T-helper 1 cell treated with Interleukin-12 subunit alpha and Interleukin-12 subunit beta and Interleukin-4 antibody, amounts not matched to agents 30 ng/mL and 1 ng/mL, for 36 hours (primary cell): ENCODE measurements at regions not wholly inside any gene's neighbourhood (a gene's known extent, or its start where the extent isn't known, plus 50 kb on each side); places are given as distances from the start of the nearest gene placed in this dataset.

Experiments
- intact Hi-C: fragments of 100-400 bp; cut with micrococcal nuclease; formaldehyde crosslinking; loops from one replicate; pipeline ENCODE4 v1.15.1; 2024

DNA sequence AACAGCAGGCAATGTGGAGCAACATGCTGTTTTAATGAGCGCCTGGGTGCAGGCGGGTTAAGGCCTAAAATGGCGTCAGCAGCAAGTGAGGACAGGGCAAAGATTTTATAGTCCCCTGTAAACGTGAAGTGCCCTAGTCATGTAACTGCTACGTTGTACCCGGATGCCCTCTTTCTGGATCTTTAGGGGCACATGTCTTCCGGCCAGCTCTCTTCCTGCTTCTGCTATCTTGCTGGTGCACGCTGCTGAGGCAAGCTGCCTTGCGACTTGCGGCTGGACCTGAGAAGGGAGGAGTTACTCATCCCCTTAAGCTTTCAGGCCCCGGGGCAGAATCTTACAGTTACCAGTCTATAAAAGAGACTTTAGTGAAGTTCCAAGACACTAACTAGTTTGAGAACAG lies 303.6 kb upstream of the DACH1 start:
- intact Hi-C loops: no loop called here

DNA sequence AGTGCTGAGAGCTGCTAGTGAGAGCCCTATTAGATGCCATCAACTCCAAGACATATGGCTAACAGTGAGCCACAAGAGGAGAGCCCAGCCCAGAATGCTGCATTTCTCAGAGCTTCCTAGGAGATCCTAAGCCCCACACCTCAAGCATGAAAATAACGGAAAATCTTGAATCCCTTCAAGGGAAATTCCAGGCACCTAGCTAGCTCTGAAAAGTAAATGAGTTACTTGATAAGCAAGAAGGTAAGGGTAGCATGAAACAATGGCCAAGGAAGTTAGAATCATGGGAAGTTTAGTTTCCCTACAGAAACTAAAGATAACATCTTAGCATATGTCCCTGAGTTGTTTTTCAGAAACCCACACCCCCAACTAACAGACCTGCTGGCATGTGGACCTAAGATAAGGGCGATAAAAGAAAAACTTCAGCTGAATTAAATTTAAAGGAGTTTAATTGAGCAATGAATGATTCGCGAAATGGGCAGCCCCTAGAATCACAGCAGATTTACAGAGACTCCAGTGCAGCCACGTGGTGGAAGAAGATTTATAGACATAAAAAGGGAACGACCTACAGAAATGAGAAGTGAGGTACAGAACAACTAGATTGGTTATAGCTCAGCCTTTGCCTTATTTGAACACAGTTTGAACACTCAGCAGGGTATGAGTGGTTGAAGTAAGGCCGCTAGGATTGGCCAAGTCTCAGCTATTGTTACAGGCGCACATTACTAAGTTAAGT lies 301.3 kb upstream of the DACH1 start:
- intact Hi-C loops: no loop called here

DNA sequence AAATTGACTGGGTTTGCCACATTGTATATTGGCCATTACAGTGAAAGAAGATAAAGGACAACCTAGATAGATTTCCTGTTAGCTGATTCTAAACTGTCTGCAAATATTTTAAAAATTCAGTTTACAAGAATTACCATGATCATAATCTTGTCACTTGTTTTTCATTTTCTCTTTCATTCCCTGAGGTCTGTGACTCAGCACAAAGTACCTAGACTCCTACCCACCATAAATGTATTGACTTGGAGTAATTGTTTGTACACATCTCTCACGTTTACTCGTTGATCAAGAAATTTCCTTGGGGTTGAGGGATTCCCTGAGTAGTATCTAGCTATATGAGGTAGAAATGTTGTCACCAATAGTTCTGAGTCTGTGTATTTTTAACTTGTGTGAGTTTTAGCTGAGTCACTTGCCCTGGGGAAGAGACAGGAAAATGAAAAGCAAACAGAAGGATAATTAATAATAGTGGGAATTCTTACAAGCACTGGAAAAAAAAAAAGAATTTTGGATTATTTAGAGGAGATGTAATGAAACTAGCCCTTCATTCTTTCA lies 299.2 kb upstream of the DACH1 start:
- intact Hi-C loops: no loop called here

GRCh38 chr13:72165276-72165675 lies 298.3 kb upstream of the DACH1 start:
- intact Hi-C loops: no loop called here

DNA sequence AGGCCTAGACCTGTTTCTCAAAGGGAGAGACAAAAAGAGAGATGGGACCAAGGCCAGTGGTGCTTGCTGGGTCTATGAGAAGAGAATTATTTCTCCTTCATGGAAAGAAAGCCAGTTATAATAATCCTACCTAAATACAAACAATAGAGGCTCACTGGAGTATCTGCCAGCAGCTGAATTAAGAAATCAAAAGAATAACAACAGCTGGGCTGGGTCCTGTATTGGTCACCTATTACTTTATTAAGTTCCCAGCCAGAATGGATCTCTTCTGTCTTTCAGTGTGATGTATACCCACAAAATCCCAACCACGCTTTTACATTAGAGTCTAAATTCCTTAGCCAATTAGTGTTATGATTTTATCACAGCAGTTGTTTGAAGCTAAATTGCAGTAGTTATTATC lies 297.8 kb upstream of the DACH1 start:
- intact Hi-C loops: no loop called here

- intact Hi-C loops: no loop called here
Measured at GRCh38 chr13:72163678-72164077, 296.7 kb upstream of the DACH1 start.

DNA sequence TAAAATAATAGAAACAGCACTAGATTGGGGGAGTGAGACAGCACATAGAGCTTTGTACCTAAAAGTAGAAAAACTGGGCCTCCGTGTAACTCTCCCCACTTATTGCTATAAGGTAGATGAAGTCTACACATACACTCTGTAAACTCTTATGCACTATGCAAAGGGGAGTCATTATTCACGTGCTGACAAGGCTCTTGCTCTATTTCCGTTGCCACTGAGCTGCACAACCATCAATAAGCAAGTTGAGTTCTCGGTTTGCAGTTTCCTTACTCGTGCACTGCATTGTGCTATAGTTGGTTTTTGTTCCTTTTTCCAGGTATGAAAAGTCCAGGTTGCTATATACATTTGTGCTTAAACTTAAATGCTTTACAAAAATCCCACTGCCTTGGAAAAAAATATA lies 294.0 kb upstream of the DACH1 start:
- intact Hi-C loops: no loop called here

GRCh38 chr13:72156760-72157159 lies 289.8 kb upstream of the DACH1 start:
- intact Hi-C loops: no loop called here

DNA sequence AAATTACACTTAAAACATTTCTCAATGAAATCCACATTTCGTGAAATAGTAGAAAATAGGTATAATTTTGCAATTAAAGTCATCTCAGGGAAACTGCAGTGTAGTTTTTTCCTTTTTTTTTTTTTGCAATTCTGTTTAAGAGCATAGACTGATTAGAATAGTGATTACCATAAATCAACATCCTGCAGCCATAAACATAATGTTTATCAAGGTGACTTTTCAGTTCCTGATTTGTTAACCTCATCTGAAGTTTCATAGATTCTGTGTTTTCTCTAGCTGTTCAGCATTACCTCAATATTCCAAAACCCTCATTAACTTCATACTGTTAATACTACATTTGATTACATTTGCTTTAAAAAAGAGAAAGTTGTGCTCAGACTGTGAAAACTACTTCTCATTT lies 286.3 kb upstream of the DACH1 start:
- intact Hi-C loops: no loop called here

DNA sequence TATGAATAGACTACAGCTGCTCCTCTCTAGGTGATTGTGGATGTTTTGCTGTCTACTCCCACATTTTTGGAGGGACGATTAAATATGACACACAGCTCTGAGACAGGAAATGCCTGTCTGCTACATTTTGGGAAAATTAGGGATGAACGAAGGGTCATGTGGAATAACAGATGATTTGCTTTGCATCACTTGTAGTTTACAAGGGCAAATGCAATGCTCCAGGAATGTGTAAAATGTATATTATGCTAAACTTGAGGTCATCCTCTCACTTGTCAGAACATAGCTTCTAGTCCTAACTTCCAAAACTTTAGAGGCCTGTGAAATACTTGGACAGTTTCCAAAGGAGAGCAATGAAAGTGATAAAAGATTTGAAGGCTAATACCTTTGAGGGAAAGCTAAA lies 284.2 kb upstream of the DACH1 start:
- intact Hi-C loops: no loop called here

DNA sequence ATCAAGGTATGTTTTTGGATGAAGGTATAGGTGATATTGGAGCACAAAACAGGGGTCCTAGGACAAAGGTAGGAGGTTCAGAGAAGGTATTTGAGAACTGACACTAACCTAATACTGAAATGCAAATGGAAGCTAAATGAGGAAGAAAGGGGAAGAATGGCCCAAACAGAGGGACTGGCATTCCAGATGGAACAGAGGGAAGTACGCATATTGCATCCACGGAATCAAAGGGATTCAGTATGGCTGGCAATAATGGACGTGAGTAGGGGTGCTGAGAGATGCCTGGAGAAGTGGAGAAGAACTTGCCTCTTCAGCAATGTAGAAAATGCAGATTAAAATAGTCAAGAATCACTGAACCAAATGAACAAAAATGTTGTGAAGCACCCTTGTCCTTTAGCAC lies 283.5 kb upstream of the DACH1 start:
- intact Hi-C loops: no loop called here

DNA sequence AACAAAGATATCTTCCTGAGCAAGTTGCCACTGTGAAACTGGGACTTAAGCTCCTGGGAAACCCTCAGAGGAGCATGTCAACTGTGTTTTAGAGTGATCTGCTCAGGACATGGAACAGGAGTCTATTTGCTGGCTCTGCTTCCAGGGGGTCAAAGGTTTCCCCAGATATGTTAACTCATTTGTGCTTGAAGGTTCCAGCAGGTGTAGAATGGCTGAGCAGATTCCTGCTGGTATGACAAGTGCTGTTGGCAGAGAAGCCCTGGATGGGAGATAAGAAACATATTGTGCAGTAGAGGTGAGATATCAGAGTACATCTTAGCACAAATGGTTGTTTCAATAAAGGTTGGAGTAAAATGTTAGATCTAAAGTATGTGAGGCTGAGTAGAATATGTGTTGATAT lies 282.7 kb upstream of the DACH1 start:
- intact Hi-C loops: no loop called here

DNA sequence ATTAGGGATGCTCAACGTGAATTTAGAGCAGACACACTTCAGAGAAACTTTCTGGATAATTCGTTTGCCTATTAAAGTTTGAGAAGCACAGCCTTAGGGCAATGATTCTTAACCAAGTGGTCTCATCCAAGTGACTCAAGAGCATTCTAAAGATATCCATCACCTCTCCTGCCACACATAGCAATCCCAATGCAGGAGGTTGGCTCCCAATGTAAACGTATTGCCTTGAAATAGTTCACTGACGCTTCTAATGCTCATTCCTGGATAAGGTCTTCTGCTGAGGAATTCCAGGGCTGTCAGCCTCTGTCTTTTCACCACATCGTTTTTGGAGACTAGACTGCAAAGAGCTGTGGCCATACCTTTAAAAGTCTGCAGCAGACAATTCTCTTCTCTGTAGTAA lies 279.8 kb upstream of the DACH1 start:
- intact Hi-C loops: no loop called here

DNA sequence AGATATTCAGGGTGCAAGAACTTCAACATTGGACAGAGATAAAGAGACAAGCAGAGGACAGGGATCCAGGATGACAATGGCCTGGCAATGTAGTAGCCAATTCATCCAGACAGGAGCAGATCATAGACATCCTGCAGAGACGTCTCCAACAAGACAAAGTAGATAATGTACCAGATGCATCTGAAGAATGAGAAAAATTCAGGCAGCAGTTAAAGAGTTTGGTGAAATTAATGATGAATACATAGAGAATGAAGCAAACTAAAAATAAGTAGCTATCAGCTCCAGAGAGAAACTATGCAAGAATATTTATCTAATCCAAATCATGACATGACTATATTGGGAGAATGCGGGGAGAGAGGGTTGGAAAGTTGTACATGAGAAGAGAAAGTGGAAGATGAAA lies 278.4 kb upstream of the DACH1 start:
- intact Hi-C loops: no loop called here

- intact Hi-C loops: no loop called here
Measured at GRCh38 chr13:72144636-72145035, 277.6 kb upstream of the DACH1 start.

DNA sequence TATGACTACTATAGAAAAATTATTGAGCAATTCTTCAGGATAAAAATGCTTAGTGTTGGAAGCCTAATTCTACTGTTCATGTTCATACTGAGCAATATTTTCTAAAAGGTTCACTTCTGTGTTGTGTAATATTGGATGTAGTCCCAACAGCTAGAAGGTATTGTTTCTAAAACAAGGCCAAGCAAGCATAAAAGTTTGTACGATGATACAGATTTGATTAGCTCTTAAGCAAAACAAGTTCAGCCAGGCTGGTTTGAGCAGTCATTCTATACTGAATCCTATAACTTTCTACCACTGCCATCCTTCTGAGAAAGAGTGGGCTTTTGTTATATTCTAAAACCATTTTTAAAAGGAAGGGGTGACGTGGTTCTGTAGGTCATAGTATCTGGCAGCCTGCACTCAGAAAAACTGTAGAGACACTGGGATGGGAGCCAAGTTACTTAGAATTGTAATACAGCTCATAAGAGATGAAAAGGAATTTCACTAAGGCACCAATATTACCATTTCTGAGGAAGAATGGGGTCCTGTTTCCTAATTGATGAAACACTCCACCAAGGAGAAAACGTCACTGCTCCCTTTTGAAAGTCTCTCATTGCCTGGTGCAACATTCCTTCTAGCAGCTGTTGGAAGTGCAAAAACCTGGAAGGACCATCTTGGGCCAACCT lies 275.0 kb upstream of the DACH1 start:
- intact Hi-C loops: no loop called here

- intact Hi-C loops: no loop called here
Measured at GRCh38 chr13:72139192-72139591, 272.2 kb upstream of the DACH1 start.

DNA sequence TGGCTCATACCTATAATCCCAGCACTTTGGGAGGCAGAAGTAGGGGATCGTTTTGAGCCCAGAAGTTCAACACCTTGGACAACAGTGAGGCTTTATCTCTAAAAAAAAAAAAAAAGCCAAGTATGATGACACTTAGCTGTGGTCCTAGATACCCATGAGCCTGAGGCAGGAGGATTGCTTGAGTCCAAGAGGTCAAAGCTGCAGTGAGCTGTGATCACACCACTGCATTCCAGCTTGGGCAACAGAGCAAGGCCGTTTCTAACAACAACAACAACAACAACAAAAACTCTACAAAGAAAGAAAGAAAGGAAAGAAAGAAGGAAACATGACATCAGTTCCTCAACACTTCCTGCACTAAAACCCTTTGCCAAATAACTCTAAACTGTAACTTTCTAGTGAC lies 265.1 kb upstream of the DACH1 start:
- intact Hi-C loops: no loop called here

- intact Hi-C loops: no loop called here
Measured at GRCh38 chr13:72129117-72129516, 262.1 kb upstream of the DACH1 start.

- intact Hi-C loops: no loop called here
Measured at GRCh38 chr13:72127031-72127430, 260.0 kb upstream of the DACH1 start.

DNA sequence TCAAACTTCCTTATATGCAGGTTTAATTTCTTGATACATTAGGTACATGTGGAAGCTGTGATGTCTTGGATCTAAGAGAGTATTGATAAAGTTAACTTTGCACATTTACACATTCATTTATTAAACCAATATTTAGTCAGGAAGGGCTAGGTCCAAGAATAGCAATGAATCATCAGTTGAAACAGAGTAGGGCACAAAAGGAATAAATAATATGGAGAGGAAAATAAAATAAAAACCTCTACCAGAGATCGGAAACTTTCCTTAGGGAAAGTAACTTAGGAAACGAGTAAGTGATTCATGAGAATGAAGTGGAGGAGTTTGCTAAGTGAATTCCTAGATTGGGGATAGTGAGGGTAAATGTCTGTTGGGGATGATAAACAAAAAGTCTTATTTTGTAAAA lies 259.4 kb upstream of the DACH1 start:
- intact Hi-C loops: no loop called here

DNA sequence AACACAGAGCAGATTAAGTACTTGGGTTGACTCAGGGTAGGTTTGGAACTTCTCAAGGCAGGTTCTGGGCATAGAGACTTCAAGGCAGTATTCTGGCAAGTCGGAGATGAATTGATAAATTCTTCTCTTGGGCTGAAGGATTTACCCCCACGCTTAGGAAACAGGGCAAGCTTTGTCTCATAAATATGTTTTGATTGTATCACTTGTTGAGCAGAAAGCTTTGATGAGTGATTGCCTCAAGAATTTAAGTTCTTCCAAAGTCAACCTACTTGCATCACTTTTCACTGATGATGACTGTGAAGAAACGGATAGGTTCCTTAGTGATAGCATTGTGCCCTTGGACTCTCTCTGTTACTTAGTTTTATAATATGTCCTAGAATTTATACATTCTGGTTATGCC lies 258.6 kb upstream of the DACH1 start:
- intact Hi-C loops: no loop called here

DNA sequence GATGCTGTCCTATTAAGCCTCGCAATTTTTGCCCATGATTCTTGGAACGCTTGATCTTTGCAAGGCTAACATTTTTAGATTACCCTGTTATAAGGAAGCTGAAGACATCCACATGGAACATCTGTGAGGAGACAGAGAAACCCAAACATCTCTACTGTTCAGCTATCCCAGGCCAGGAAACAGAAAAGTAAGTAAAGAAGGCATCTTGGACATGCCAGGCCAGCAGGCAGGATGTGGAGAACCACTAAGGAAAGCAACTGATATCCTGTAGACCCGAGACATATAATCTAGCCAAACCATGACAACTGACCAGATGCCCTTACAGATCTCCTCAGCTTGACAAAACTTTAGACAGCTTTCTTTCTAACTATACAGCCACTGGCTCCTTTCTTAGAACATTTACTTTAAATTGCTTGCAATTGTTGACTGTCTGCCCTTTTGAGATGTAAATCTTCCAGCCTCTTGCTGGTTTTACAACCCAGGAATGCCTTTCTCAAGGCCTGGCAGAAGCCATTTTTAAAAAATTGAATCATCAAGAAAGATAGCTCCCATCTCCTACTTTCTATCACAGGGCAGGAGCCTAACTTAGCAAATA lies 255.8 kb upstream of the DACH1 start:
- intact Hi-C loops: no loop called here
